ENCODE measurements at regions not wholly inside any gene's neighbourhood (a gene's known extent, or its start where the extent isn't known, plus 50 kb on each side); places are given as distances from the start of the nearest gene placed in this dataset.

DNA sequence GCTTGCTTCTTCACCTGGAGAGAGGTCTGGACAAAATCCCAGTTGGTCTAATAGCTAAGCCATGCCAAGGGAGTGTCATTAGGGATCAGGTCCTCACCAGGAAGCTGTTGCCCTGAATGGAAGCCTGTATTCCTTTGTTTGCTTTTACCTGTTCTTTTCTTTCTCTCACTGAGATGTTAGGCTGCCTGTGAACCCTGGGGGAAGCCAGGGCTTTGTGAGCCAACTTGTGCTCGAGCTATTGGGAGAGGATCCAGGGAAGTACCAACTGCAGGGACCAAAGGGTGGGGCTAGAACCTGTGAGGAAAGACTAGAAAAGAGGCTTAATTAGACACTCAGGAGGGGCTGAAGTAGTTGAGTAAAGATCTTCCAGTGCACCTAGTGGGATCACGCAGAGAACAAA lies 451.2 kb upstream of the TLE4 start:
- no peaks in the 10 kb centered on the region for H3K4me1 ChIP-seq (replicated peaks in 1 of 4; ENCODE audit: control insufficient read depth in 3 of 4, insufficient read depth in 4 of 4, low read length in 3 of 4)
- H3K79me2 ChIP-seq (ENCODE audit: control insufficient read depth in 1 of 2, insufficient read depth in 2 of 2, low read length in 2 of 2) = no peaks in the 10 kb centered on the region
- no peaks in the 10 kb centered on the region for H4K20me1 ChIP-seq (replicated peaks in 1 of 2; ENCODE audit: control insufficient read depth in 1 of 2, insufficient read depth in 2 of 2, low read length in 2 of 2)
- H2BK120ac ChIP-seq (replicated peaks; ENCODE audit: low read depth, low read length) = no peak overlapping the region
- ChIA-PET CTCF (ENCODE audit: partially characterized antibody) (interaction anchor here (1.2 to 1.8 kb wide), 2 partner anchors 9 to 15 kb away, joined by 3 to 8 read pairs; no protein-coding TSS in a partner anchor), POLR2A (ENCODE audit: partially characterized antibody) (no interaction called here)
- H3K56ac ChIP-seq (replicated peaks; ENCODE audit: insufficient read length, low read depth, low read length) = no peak overlapping the region
- no peak overlapping the region for H2BK5ac ChIP-seq (ENCODE audit: low read depth, low read length)
- H3K18ac ChIP-seq (ENCODE audit: extremely low read depth, low read length) = no peak overlapping the region
- DNase-seq (ENCODE audit: low read depth in 1 of 2, low spot score in 2 of 2) = no peak
- no peaks in the 10 kb centered on the region for H3K9me3 ChIP-seq (ENCODE audit: insufficient read depth in 2 of 2, low read depth in 1 of 2, low read length in 1 of 2)
- H2AK5ac ChIP-seq (ENCODE audit: low read depth, low read length) = no peak overlapping the region
- H3K4me3 ChIP-seq (ENCODE audit: extremely low read depth in 1 of 4, insufficient read depth in 2 of 4, low read depth in 3 of 4, low read length in 4 of 4) = no peak overlapping the region
- H3K23ac ChIP-seq (ENCODE audit: insufficient read length) = no peak overlapping the region
- H2BK20ac ChIP-seq (ENCODE audit: low read length) = no peak overlapping the region
- H3K14ac ChIP-seq (ENCODE audit: insufficient read length) = no peak overlapping the region
- H3K4me2 ChIP-seq (ENCODE audit: insufficient read depth in 1 of 2, low read depth in 2 of 2, low read length in 2 of 2) = no peak overlapping the region
- 83% methylated on average over 2 of the region's 2 CpGs; no CpG with 5 or more reads in 1 of the 2 experiments for WGBS, 2 experiments (ENCODE audit: extremely low coverage in 1 of 2, insufficient coverage in 1 of 2, insufficient read length in 1 of 2, insufficient replicate concordance in 2 of 2, low coverage in 1 of 2, low lambda C conversion rate in 2 of 2, missing lambda C conversion rate in 1 of 2)
- no peaks in the 10 kb centered on the region for H3K79me1 ChIP-seq (ENCODE audit: low read depth, low read length)
- FAIRE-seq = no peak
- no peak overlapping the region for H3K9ac ChIP-seq (replicated peaks in 1 of 4; ENCODE audit: extremely low read depth in 1 of 4, low read depth in 3 of 4, low read length in 3 of 4)
- H2BK15ac ChIP-seq (ENCODE audit: low read length) = no peak overlapping the region
- no peak overlapping the region for H3K27ac ChIP-seq (ENCODE audit: low read depth, low read length)
- H4K8ac ChIP-seq (ENCODE audit: extremely low read depth, insufficient read depth, low read length) = no peak overlapping the region
- no peaks in the 10 kb centered on the region for H3K23me2 ChIP-seq (ENCODE audit: low read depth, low read length)
- H4K91ac ChIP-seq (replicated peaks; ENCODE audit: insufficient read length, low read length) = no peak overlapping the region
- no peak overlapping the region for H3K4ac ChIP-seq (replicated peaks; ENCODE audit: insufficient read length, low read depth, low read length)
- no peaks in the 10 kb centered on the region for H3K27me3 ChIP-seq (replicated peaks in 1 of 4; ENCODE audit: control insufficient read depth in 3 of 4, extremely low read depth in 1 of 4, insufficient read depth in 3 of 4, low read length in 3 of 4)
- no peak overlapping the region for H4K5ac ChIP-seq (ENCODE audit: insufficient read length, low read depth, low read length)
- no peak overlapping the region for H2BK12ac ChIP-seq (ENCODE audit: low read depth, low read length)
- no peak for TF ChIP-seq FOSL1 (IDR thresholded peaks at IDR 0.05; ENCODE audit: insufficient read depth, low read depth, low read length)
- no peak for TF ChIP-seq NRF1 (IDR thresholded peaks at IDR 0.05; ENCODE audit: low read depth, low read length)
- TF ChIP-seq, protein P1, sequence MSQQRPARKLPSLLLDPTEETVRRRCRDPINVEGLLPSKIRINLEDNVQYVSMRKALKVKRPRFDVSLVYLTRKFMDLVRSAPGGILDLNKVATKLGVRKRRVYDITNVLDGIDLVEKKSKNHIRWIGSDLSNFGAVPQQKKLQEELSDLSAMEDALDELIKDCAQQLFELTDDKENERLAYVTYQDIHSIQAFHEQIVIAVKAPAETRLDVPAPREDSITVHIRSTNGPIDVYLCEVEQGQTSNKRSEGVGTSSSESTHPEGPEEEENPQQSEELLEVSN (IDR thresholded peaks at IDR 0.05) = no peak
- no peak for TF ChIP-seq CTBP2 (IDR thresholded peaks at IDR 0.05; ENCODE audit: borderline replicate concordance, insufficient read depth, insufficient read length, low read length)
- no peak for TF ChIP-seq TAF1 (IDR thresholded peaks at IDR 0.05; ENCODE audit: low read depth, low read length)
- no peak for TF ChIP-seq EZH2 (IDR thresholded peaks at IDR 0.05; ENCODE audit: low read depth, low read length, severe bottlenecking)
- TF ChIP-seq EP300 (IDR thresholded peaks at IDR 0.05; ENCODE audit: borderline replicate concordance in 1 of 2, low read depth in 2 of 2, low read length in 2 of 2) = no peak
- no peak for TF ChIP-seq CHD2 (IDR thresholded peaks at IDR 0.05; ENCODE audit: low read length)
- TF ChIP-seq ZNF274 (IDR thresholded peaks at IDR 0.05; ENCODE audit: borderline replicate concordance, extremely low read depth, low read length) = no peak
- no peak for TF ChIP-seq SIRT6 (IDR thresholded peaks at IDR 0.05; ENCODE audit: low read length)
- no peak for TF ChIP-seq MAFK (IDR thresholded peaks at IDR 0.05; ENCODE audit: low read depth, low read length)
- TF ChIP-seq BCL11A (IDR thresholded peaks at IDR 0.05; ENCODE audit: low read depth in 2 of 2, low read length in 2 of 2) = no peak
- no peak for TF ChIP-seq JUN (IDR thresholded peaks at IDR 0.05; ENCODE audit: low read depth, low read length)
- no peak for TF ChIP-seq SP1 (IDR thresholded peaks at IDR 0.05; ENCODE audit: low read depth, low read length)
- TF ChIP-seq SIX5 (IDR thresholded peaks at IDR 0.05; ENCODE audit: low read depth, low read length) = no peak
- H3K36me3 ChIP-seq (ENCODE audit: control insufficient read depth in 2 of 4, insufficient read depth in 4 of 4, low read length in 3 of 4) = no peaks in the 10 kb centered on the region
- H2AFZ ChIP-seq (ENCODE audit: low read length) = no peak overlapping the region
